ENCODE measurements at regions not wholly inside any gene's neighbourhood (a gene's known extent, or its start where the extent isn't known, plus 50 kb on each side); places are given as distances from the start of the nearest gene placed in this dataset.

GRCh38 chr3:159540882-159541495 lies 447.6 kb upstream of the IL12A start:
- no peak for DNase-seq (ENCODE audit: low spot score)

DNA sequence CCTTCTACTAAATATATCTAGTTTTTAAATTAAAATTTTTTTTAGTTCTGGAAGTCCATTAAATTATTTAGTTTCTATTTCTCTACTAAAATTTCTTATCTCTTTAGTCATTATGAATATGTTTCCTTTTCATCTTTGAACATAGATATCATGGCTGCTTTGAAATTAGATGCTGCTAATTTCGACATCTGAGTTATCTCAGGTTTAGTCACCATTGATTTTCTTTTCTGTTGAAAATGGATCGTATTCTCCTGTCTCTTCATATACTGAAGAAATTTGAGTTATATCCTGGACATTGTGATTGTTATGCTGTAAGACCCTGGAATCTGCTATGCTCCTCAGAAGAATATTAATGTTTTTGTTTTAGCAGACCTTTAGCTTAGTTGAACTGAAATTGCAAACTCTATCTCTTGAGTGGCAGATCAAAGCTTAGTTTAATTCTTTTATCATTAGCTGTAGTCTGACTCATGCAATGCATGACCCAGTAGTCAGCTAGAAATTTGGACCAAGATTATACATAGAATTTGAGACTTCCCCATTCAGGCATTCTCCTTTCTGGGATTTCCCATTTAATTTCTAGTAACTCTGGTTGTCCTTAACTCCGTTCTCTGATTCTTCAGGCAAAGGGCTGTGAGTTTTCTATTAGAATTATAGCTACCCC lies 439.8 kb upstream of the IL12A start:
- DNase-seq (ENCODE audit: low spot score) = no peak

- no peak for DNase-seq (ENCODE audit: low spot score)
These were observed 433.4 kb upstream of the IL12A start for GRCh38 chr3:159555205-159555604.

DNA sequence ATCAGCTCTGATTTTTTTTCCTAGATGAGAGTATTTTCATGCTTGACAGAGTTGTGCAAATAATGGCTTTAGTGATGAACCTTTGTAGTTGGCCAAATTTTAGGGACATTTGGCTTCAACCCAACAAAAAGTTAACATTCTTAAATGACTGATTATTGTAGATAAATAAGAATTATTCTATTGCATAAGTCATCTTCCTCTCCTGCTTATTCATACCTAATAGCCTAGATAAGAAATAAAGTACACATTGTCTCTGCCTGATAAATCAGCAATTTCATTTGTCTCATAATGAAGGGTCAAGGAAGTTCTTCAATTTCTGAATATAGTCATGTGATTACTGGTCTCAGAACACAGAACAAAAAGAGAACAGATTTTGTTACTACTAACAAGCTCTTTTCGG lies 428.9 kb upstream of the IL12A start:
- DNase-seq (ENCODE audit: low spot score) = no peak

DNA sequence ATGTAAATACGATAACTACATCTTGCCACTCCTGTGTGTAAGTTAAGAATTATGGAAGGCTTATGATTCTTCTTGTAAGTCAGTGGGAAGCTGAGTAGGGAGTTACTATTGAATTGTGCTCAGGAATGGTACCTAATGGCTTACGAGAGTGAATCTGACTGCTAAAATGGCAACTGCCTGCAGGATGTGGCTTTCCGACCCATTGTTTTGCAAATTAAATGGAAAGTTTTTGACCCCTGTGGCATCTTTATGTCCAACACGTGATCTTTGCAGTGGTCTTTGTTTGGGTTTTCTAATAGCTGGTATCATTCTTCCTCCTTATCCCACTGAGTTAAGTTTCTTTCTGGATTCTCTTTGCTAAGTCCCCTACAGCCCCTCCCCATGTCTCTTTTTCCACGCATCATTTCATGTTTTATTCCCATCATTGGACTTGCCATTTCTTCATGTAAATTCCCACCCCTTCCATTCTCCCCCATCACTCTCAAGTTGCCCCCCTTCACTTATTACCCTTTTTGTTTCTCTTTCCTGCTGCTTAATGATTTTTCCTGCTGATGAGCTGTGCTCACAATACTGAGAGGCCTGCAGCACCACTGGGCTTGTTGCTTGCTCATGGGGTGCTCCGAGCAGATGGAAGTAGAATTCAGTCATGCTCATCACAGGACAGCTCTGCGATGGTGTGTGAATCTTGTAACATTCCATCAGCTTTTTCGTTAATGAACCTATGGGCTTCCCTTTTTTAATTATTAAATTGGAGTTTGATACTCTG lies 428.2 kb upstream of the IL12A start:
- no peak for DNase-seq (ENCODE audit: low spot score)

DNA sequence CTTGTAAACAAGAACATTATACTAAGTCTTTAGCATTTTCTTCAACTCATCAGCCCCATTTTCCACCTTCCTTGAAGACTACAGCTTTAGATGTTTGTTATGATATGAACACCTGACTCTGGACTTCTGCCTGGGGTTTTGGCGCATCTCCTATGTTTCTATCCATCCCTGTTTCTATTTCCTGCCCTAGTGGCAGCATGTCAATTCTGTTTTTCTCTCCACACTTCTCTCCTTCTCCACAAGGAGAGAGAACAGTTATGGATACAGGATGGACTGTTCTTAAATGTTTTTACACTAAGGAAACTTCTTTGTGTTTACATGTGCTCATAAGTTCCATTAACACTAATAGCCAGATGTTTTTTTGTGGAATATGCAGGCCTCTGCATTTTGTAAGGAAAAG lies 423.3 kb upstream of the IL12A start:
- DNase-seq (ENCODE audit: low spot score) = no peak

DNA sequence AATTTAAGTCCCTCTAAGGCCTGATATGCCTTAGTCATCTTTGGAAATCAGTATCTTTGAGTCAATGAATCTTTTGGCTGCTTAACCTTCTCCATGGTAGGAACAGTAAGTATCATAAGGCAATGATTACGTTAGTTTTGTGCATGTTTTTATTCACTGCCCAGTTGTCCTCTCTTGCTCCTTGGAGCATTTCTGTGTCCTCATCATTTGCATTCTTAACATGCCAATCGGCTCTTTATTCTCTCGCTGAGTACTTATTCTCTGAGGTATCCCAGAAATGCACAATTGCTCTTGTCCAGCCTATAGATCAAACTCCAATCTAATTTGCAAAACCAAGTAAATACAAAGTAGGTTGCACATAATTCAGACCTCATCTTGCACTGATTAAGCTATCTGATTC lies 405.0 kb upstream of the IL12A start:
- DNase-seq (ENCODE audit: low spot score) = no peak

- DNase-seq (ENCODE audit: low spot score) = no peak
These were observed 404.2 kb upstream of the IL12A start for GRCh38 chr3:159584421-159584820.

- peak; percentile 67 for DNase-seq (ENCODE audit: low spot score)
These were observed 401.9 kb upstream of the IL12A start for GRCh38 chr3:159586571-159587202.

DNA sequence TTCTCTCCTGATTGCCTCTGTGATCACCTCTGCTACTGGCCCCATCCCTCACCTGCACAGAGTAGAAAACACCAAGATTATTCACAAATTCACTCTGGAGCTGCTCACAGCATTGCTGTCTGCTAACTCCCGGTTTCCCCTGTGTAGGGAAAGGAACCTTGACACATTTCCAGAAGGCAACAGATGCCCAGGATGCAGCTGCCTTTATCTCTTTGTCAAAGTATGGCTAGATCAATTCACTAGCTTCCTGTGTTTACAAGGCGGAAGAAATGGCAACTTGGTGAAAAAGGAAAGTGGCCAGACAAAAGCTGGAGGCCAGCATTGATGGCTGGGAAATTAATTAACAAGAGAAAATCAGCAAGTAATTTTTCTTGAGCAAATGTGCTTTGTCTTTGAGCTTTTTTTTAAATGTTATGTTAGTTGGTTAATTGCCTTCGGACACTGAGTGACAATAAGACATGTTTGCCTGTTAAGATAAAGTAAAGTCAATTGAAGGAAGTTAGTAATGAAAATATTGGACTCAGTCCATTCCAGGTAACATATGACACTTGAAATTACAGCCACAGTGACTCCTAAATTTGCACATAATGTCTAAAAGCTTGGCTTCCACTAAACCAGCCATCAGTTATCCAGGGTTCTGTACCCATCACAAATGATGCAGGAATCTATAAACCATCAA lies 394.6 kb upstream of the IL12A start:
- no peak for DNase-seq (ENCODE audit: low spot score)

- DNase-seq (ENCODE audit: low spot score) = no peak
These were observed 388.3 kb upstream of the IL12A start for GRCh38 chr3:159600291-159600690.

DNA sequence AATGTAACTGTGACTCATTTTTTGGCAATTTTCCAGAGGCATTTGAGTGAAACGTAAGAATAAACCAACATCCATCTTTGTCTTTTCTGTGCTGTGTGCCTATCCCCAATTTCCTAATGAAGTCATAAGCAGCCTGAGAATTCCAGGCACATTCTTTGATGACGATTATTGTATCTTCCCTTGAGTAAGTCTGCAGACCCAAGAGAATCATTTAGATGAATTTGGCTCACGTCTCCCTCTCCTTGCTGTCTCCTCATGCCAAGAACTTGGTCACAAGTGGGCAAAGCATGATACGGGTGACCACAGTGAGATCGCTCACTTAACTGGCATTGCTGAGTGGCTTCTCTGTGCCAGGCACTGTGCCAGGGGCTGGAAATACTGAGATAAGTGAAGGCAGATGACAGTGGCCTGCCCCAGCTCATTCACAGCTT lies 384.5 kb upstream of the IL12A start:
- DNase-seq (ENCODE audit: low spot score) = no peak

DNA sequence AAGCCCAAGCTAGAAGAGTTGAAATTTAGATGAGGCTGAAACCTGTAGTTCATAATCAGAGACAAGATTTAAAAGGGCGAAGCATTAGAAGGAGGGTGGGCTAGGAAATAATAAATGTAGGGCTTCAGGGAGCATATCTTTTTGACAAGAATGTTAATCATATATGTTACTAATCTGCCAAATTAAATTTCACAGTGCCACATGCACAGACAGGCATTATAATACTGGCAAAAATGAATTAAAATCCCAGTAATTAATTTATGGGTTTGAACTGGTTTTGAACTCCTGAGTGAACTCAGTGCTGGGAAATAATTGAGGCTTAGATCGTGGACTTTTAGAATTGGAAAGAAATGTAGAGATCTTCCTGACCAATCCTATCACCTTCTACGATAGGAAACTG lies 383.5 kb upstream of the IL12A start:
- no peak for DNase-seq (ENCODE audit: low spot score)

DNA sequence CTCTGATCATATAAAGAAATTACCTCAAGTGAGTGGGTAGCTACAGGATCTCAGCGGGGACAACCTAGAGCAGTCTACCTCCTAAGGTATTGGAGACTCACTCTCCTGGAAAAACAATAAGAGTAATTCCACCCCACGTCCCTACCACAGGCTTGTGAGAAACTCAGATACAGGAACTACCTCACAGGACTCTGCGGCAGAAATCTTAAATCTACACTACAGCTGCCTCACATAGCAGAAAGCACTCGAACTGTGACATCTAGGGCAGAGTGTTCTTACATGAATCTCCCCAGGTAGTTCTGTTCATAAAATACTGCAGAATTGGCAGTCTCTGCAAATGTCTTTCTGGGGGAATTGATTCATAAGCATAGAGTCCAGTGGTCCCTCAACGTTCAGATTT lies 382.9 kb upstream of the IL12A start:
- DNase-seq (ENCODE audit: low spot score) = no peak

DNA sequence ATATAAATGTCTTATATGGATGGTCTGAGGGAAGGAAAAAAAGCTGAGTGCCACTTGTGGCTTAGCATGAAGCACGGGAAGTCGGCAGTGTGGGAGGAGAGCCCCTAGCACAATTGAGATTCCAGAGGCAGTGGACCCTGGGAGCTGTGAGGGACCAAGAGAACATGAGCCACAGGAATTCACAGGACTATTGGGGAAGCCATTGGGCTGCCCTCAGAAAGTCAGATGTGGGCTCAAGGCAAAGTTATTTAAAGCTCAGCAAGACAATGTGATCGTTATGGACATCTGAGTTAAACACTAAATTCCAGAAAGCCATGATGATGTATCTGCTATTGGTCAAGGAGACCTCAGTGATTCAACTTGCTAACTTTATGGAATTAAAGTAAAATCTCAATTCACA lies 380.8 kb upstream of the IL12A start:
- DNase-seq (ENCODE audit: low spot score) = no peak

DNA sequence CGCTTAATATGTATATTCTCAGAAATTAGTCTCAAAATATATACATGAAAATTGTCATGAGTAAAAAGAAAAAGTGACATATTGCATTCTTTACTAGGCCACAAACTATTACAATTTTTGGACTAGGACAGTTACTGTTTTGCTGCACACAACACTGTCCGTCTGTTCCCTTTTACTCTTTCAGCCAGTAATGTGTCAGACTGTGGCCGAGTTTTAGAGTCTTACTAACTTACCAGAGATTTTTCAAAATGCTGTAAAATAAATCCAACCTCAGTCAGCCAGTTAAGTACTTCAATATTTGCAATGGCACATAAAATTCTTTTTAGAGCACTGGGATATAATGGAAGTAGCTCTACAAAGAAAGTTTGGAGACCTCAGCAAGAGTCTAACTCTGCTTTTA lies 380.3 kb upstream of the IL12A start:
- no peak for DNase-seq (ENCODE audit: low spot score)

- DNase-seq (ENCODE audit: low spot score) = no peak
These were observed 379.0 kb upstream of the IL12A start for GRCh38 chr3:159609625-159610024.

DNA sequence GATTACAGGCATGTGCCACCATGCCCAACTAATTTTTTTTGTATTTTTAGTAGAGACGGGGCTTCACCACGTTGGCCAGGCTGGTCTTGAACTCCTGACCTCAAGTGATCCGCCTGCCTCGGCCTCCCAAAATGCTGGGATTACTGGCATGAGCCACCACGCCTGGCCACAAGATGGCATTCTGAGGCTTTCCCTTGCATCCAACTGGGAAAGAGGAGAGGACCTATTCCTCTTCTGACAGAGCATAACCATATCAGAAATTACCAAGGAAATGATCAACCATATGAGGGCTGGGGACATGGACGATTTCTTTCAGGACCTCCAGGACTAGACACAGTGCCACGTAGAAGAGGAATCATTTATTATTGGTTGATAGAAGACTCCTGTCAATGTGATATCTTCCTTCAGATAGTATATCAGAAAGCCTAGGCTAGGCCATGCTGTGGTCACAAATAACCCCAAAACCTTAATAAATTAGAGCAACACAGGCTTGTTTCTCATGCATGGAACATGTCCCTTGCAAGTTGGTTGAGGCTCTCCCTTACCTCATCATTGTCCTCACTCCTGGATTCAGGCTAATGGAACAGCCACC lies 372.3 kb upstream of the IL12A start:
- DNase-seq (ENCODE audit: low spot score) = no peak

GRCh38 chr3:159619341-159619885 lies 369.2 kb upstream of the IL12A start:
- DNase-seq (ENCODE audit: low spot score) = peak; percentile 56

GRCh38 chr3:159620281-159620680 lies 368.4 kb upstream of the IL12A start:
- no peak for DNase-seq (ENCODE audit: low spot score)

DNA sequence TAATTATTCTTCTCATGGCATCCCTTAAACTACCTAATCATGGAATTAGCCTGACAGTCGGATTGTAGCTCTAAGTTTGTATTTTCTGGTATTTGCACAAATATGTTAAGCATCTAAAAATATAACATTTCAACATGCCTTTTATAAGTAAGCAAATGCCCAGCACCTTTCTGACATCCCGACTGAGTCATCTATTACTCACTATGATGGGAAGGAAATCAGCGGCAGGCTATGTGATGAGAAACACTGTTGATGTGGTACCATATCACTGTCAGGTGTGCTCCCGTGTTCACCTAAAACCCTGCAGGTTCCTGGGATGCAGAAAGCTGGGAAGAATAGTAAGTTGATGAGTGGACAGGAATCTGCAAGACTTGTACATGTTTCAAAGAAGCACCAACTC lies 367.8 kb upstream of the IL12A start:
- DNase-seq (ENCODE audit: low spot score) = no peak

- no peak for DNase-seq (ENCODE audit: low spot score)
These were observed 364.0 kb upstream of the IL12A start for GRCh38 chr3:159624616-159625015.

Data from ecto neural progenitor cell (in vitro differentiated cells).